T-helper 1 cell treated with Interleukin-12 subunit alpha and Interleukin-12 subunit beta and Interleukin-4 antibody, amounts not matched to agents 30 ng/mL and 1 ng/mL, for 36 hours (primary cell): ENCODE measurements at regions not wholly inside any gene's neighbourhood (a gene's known extent, or its start where the extent isn't known, plus 50 kb on each side); places are given as distances from the start of the nearest gene placed in this dataset.

Experiments used
- intact Hi-C: fragments of 100-400 bp; cut with micrococcal nuclease; formaldehyde crosslinking; loops from one replicate; pipeline ENCODE4 v1.15.1; 2024

GRCh38 chr2:61722800-61723199 lies 131.1 kb downstream of the FAM161A start:
- intact Hi-C loops, result no loop called here

- intact Hi-C loops, result no loop called here
Measured at GRCh38 chr2:61722318-61722717, 131.5 kb downstream of the FAM161A start.

- intact Hi-C loops, result no loop called here
Measured at GRCh38 chr2:61721382-61721781, 132.5 kb downstream of the FAM161A start.

- intact Hi-C loops, result no loop called here
Measured at GRCh38 chr2:61720911-61721310, 132.9 kb downstream of the FAM161A start.

- intact Hi-C loops, result no loop called here
Measured at GRCh38 chr2:61718965-61719364, 134.9 kb downstream of the FAM161A start.

- intact Hi-C loops, result no loop called here
Measured at GRCh38 chr2:61715506-61715905, 138.4 kb downstream of the FAM161A start.

GRCh38 chr2:61714210-61714609 lies 139.7 kb downstream of the FAM161A start:
- intact Hi-C loops, result no loop called here

- intact Hi-C loops, result no loop called here
Measured at GRCh38 chr2:61713457-61713856, 140.4 kb downstream of the FAM161A start.

- intact Hi-C loops, result no loop called here
Measured at GRCh38 chr2:61712060-61712459, 141.8 kb downstream of the FAM161A start.

- intact Hi-C loops, result no loop called here
Measured at GRCh38 chr2:61710711-61711110, 143.1 kb downstream of the FAM161A start.

- intact Hi-C loops, result no loop called here
Measured at GRCh38 chr2:61707984-61708852, 145.6 kb downstream of the FAM161A start.

- intact Hi-C loops, result no loop called here
Measured at GRCh38 chr2:61705625-61706024, 148.2 kb downstream of the FAM161A start.

- intact Hi-C loops, result no loop called here
Measured at GRCh38 chr2:61704364-61704763, 149.5 kb downstream of the FAM161A start.

- intact Hi-C loops, result no loop called here
Measured at GRCh38 chr2:61702088-61702467, 151.8 kb downstream of the FAM161A start.

- intact Hi-C loops, result no loop called here
Measured at GRCh38 chr2:61700464-61700863, 153.4 kb downstream of the FAM161A start.

- intact Hi-C loops, result loop anchor here (1.0 to 10.0 kb wide), 15 partner anchors 23 to 1894 kb away; partner anchors contain the start of genes CCT4, COMMD1, EHBP1 and FAM161A
Measured at GRCh38 chr2:61694312-61695274, 156.4 kb upstream of the XPO1 start.

GRCh38 chr2:61693744-61694143 lies 155.6 kb upstream of the XPO1 start:
- intact Hi-C loops, result loop anchor here (1.0 to 10.0 kb wide), 15 partner anchors 22 to 1895 kb away; partner anchors contain the start of genes CCT4, COMMD1, EHBP1 and FAM161A

- intact Hi-C loops, result loop anchor here (5.0 to 10.0 kb wide), 5 partner anchors 197 to 805 kb away; partner anchors contain the start of genes CCT4, COMMD1, REL and SANBR
Measured at GRCh38 chr2:61690078-61690596, 152.0 kb upstream of the XPO1 start.

GRCh38 chr2:61689568-61689967 lies 151.4 kb upstream of the XPO1 start:
- intact Hi-C loops, result no loop called here

GRCh38 chr2:61688369-61689334 lies 150.5 kb upstream of the XPO1 start:
- intact Hi-C loops, result no loop called here
